BLaER1 treated with 17β-estradiol and CSF1 and Interleukin-3, amounts not matched to agents 10 nM and 100 nM (cell line): ENCODE measurements at regions not wholly inside any gene's neighbourhood (a gene's known extent, or its start where the extent isn't known, plus 50 kb on each side); places are given as distances from the start of the nearest gene placed in this dataset.

Source experiments
- H3K27ac ChIP-seq, 11 experiments: shearing (Covaris generic); formaldehyde crosslinking; 2 replicates each; pipeline ENCODE4 v1.8.1; 2022
- H3K27me3 ChIP-seq, 11 experiments: shearing (Covaris generic); formaldehyde crosslinking; 2 replicates each; pipeline ENCODE4 v1.8.1; 2022
- H3K36me3 ChIP-seq, 11 experiments: shearing (Covaris generic); formaldehyde crosslinking; 2 replicates each; pipeline ENCODE4 v1.8.1; 2022
- H3K4me1 ChIP-seq, 10 experiments: shearing (Covaris generic); formaldehyde crosslinking; 2 replicates each; pipeline ENCODE4 v1.8.1; 2022
- H3K4me2 ChIP-seq, 11 experiments: shearing (Covaris generic); formaldehyde crosslinking; 2 replicates each; pipeline ENCODE4 v1.8.1; 2022
- H3K4me3 ChIP-seq, 10 experiments: shearing (Covaris generic); formaldehyde crosslinking; 2 replicates each; pipeline ENCODE4 v1.8.1; 2022
- H3K9ac ChIP-seq, 11 experiments: shearing (Covaris generic); formaldehyde crosslinking; 2 replicates each; pipeline ENCODE4 v1.8.1; 2022
- H3K9me3 ChIP-seq, 11 experiments: shearing (Covaris generic); formaldehyde crosslinking; replicated peaks in 1 of 11; 2 replicates each; pipeline ENCODE4 v1.8.1; 2022
- H4K20me1 ChIP-seq, 11 experiments: shearing (Covaris generic); formaldehyde crosslinking; 2 replicates each; pipeline ENCODE4 v1.8.1; 2022
- Cebpa-rat ChIP-seq, 11 experiments: shearing (Covaris generic); IDR thresholded peaks; 2 replicates each; pipeline ENCODE4 v1.8.1; 2022

DNA sequence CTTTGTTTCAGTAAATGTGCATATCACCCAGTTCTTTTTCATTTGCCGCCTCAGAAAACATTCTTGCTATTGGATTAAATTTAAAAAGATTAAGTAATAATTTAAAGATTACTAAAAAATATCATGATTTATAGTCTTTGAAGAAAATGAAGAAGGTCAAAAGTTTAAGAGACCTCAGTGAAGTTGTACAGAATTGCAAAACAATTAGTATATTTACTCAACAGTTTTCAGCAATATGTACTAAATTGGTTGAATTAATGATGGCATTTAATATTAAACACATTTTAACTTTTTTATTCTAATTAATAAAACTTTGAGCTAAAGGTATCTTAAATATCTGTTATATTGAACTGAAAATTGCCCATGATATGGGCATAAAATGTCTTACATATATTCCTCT lies 49.9 kb upstream of the KLF6 start:
- no peak overlapping the region for H3K27ac ChIP-seq
- H3K36me3 ChIP-seq, result no peaks in the 10 kb centered on the region
- H3K27me3 ChIP-seq, result no peaks in the 10 kb centered on the region
- H3K4me2 ChIP-seq, result peak overlapping the region in 2 of 11 experiments; percentile 2 to 20; a peak in 1 of 22 replicates
- peaks cover 0 to 65% (median under 1%) of the 10 kb centered on the region in 10 experiments; a peak in 9 of 20 replicates for H3K4me1 ChIP-seq
- no peaks in the 10 kb centered on the region for H3K9me3 ChIP-seq
- no peak overlapping the region for H3K4me3 ChIP-seq
- no peaks in the 10 kb centered on the region for H4K20me1 ChIP-seq
- TF ChIP-seq Cebpa-rat (IDR thresholded peaks at IDR 0.05), result no peak
- H3K9ac ChIP-seq, result no peak overlapping the region
